ENCODE measurements at regions not wholly inside any gene's neighbourhood (a gene's known extent, or its start where the extent isn't known, plus 50 kb on each side); places are given as distances from the start of the nearest gene placed in this dataset.

DNA sequence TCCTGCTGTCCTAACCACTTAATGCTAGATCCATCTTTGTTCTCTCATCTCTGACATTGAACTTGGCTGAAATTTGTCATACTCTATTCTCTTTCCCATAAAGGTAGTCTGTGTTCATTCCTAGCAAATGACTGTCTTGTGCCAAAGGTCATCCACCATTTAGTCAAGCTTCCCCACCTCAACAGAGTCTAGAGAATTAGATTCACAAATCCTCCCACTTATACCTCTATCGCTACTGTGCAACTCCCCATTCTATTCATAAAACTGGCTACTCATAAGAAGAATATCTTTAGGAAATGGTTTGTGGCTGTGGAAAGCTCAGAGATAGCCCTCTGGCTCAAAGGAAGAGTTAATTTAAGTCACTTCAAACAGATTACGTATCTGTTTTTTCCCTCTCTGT lies 59.7 kb upstream of the MBNL1 start:
- no peak for TF ChIP-seq EP300 (IDR thresholded peaks at IDR 0.05)
- TF ChIP-seq, protein P1, sequence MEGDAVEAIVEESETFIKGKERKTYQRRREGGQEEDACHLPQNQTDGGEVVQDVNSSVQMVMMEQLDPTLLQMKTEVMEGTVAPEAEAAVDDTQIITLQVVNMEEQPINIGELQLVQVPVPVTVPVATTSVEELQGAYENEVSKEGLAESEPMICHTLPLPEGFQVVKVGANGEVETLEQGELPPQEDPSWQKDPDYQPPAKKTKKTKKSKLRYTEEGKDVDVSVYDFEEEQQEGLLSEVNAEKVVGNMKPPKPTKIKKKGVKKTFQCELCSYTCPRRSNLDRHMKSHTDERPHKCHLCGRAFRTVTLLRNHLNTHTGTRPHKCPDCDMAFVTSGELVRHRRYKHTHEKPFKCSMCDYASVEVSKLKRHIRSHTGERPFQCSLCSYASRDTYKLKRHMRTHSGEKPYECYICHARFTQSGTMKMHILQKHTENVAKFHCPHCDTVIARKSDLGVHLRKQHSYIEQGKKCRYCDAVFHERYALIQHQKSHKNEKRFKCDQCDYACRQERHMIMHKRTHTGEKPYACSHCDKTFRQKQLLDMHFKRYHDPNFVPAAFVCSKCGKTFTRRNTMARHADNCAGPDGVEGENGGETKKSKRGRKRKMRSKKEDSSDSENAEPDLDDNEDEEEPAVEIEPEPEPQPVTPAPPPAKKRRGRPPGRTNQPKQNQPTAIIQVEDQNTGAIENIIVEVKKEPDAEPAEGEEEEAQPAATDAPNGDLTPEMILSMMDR (IDR thresholded peaks at IDR 0.05), result no peak

Data from gastroesophageal sphincter (tissue), 3 donors.